Heart right ventricle (tissue), 16 donors: ENCODE measurements at regions not wholly inside any gene's neighbourhood (a gene's known extent, or its start where the extent isn't known, plus 50 kb on each side); places are given as distances from the start of the nearest gene placed in this dataset.

ENCODE experiments used
- ATAC-seq, 8 donors: fragments of 200-7000 bp; cut with Tn5 transposase; one replicate each; pipeline ENCODE4 v1.9.1; 2020; ENCODE audit warnings: mild to moderate bottlenecking in 8 of 8, moderate library complexity in 8 of 8, moderate number of reproducible peaks in 1 of 8
- DNase-seq, 2 donors: peaks; one replicate each; pipeline ENCODE4 v3.0.0-alpha.2; 2020
- H3K27ac ChIP-seq, 10 donors: fragments of 200-600 bp; sonication (generic) in 2 of 10; one replicate each; pipeline versions ENCODE4 v1.5.0 to v1.8.0; 2020 to 2022; ENCODE audit warnings: mild to moderate bottlenecking in 3 of 10
- H3K27me3 ChIP-seq, 7 donors: fragments of 200-600 bp; one replicate each; pipeline ENCODE4 v1.8.0; 2021 to 2022; ENCODE audit warnings: mild to moderate bottlenecking in 2 of 7
- H3K36me3 ChIP-seq, 9 donors: fragments of 200-600 bp; sonication (generic) in 1 of 9; one replicate each; pipeline versions ENCODE4 v1.5.0 to v1.8.0; 2020 to 2022; ENCODE audit warnings: mild to moderate bottlenecking in 2 of 9
- H3K4me1 ChIP-seq, 9 donors: fragments of 200-600 bp; sonication (generic) in 1 of 9; one replicate each; pipeline versions ENCODE4 v1.5.0 to v1.8.0; 2020 to 2022; ENCODE audit warnings: mild to moderate bottlenecking in 4 of 9
- H3K4me3 ChIP-seq, 10 donors: fragments of 200-600 bp; sonication (generic) in 2 of 10; one replicate each; pipeline versions ENCODE4 v1.5.0 to v1.8.0; 2020 to 2022; ENCODE audit warnings: mild to moderate bottlenecking in 7 of 10, moderate library complexity in 2 of 10
- H3K9me3 ChIP-seq, 11 donors: fragments of 200-600 bp in 10 of 11; sonication (generic) in 2 of 11; one replicate each; pipeline versions ENCODE4 v1.5.0 to v1.8.0; 2013 to 2022; ENCODE audit warnings: mild to moderate bottlenecking in 2 of 11, control low read depth in 1 of 11, moderate library complexity in 1 of 11
- WGBS, 2 donors: extraction: QIAGEN DNeasy Blood & Tissue Kit; methylation state at CpG; one replicate each; pipeline ENCODE4 v1.1.7; 2013; ENCODE audit warnings: inconsistent platforms in 1 of 2; 5-methylcytosine and 5-hydroxymethylcytosine counted together
- intact Hi-C, 10 donors: fragments of 100-400 bp; cut with DNase I; formaldehyde crosslinking; loops; one replicate each; pipeline versions ENCODE4 v1.11.1 to v1.14.2; 2022
- TF ChIP-seq, protein P1 (sequence below), 9 donors: fragments of 200-600 bp; sonication (generic) in 2 of 9; IDR thresholded peaks; one replicate each; pipeline versions ENCODE4 v1.5.0 to v1.8.0; 2021 to 2022; ENCODE audit warnings: antibody characterized with exemption in 9 of 9, mild to moderate bottlenecking in 5 of 9, moderate library complexity in 1 of 9
- donor health status: Arrhythmogenic right ventricular cardiomyopathy.
- donor health status: ischemic (EF 13 %, LVEDD 7.1; RV severe dilation, severe dysfunction).
- donor health status: healthy with polysubstance abuse.
- donor health status: DM: no; HTN: yes; CAD: no.
- donor health status: DM: no; HTN: no; CAD: no.
- donor health status: ischemic (EF 25% LVEDD 6.9; RV normal size, moderate dysfunction).
- donor health status: ischemic (EF 25% LVEDD 5.7; RV mildly dilated, moderate dysfunction).
- donor health status: healthy.
- donor health status: DM: yes; HTN: yes; CAD: no.
- donor health status: Ischemic cardiomyopathy.
- donor health status: ischemic (EF 35%, LVEDD 5.7; RV mildly dilated, moderate dysfunction).
- donor health status: nonischemic (EF 11% LVEDD 7.7; RV severe dilation, severe dysfunction).
- donor health status: DM: yes; HTN: yes; CAD: no.
- donor health status: PGD.
- donor health status: ischemic (EF 29% LVEDD 5.4; RV normal size, mild dysfunction).
- donor health status: nonischemic (EF 23%, LVEDD 6.1; RV moderate dilation, normal function).

DNA sequence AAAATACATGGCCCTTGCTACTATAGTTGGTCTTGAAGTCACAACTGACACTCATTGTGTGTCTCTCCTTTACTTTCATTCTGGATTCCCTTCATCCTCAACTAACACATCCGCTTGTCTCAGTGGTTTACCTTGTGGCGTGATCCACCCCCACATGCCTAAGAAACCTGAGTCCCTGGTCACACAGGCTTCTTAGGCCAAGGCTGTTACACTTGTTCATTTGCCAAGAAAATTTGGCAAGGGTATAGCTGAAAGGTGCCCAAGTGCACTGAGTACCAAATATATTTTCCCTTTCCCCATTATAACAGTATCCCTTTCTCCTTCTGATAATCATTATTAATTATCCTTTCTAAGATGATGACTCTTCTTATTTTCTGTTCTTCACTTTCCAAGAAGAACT is 207.6 kb upstream of the STAC start:
- WGBS, 2 donors = 92 to 96% methylated on average over 2 of the region's 2 CpGs
- intact Hi-C loops = no loop called here
- TF ChIP-seq, protein P1, sequence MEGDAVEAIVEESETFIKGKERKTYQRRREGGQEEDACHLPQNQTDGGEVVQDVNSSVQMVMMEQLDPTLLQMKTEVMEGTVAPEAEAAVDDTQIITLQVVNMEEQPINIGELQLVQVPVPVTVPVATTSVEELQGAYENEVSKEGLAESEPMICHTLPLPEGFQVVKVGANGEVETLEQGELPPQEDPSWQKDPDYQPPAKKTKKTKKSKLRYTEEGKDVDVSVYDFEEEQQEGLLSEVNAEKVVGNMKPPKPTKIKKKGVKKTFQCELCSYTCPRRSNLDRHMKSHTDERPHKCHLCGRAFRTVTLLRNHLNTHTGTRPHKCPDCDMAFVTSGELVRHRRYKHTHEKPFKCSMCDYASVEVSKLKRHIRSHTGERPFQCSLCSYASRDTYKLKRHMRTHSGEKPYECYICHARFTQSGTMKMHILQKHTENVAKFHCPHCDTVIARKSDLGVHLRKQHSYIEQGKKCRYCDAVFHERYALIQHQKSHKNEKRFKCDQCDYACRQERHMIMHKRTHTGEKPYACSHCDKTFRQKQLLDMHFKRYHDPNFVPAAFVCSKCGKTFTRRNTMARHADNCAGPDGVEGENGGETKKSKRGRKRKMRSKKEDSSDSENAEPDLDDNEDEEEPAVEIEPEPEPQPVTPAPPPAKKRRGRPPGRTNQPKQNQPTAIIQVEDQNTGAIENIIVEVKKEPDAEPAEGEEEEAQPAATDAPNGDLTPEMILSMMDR (IDR thresholded peaks at IDR 0.05) = no peak

DNA sequence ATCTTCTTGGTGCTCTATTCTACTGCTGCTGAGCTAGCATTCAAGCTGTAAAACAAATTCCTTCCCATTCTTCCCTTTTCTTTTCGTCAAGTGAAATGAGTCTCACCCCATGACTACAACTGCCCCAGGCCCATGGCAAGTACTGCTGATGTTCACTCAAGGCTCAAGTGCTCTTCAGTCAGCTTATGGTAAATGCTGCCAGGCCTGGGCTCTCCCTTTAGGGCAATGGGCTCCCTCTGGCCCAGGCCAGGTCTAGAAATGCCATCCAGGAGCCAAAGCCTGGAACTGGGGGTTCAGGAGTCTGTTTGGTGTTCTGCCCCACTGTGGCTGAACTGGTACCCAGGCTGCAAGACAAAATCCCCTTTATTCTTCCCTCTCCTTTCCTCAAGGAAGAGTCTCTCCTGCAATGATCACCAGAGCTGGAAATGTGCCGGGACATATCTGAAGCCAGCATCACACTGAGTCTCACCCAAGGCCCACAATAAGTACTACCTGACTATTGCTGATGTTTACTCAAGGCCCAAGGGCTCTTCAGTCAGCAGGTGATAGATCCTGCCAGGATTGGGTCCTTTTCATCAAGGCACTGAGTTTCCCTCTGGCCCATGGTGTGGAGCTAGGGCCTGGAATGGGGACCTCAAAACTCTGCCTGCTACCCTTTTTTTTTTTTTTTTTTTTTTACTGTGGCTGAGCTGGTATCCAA is 205.0 kb upstream of the STAC start:
- no peak for ATAC-seq
- Histone ChIP-seq H3K36me3 (no peaks in the 10 kb centered on the region), H3K9me3 (no peaks in the 10 kb centered on the region), H3K27ac (no peak overlapping the region), H3K4me3 (no peak overlapping the region), H3K27me3 (no peaks in the 10 kb centered on the region), H3K4me1 (no peaks in the 10 kb centered on the region)
- intact Hi-C loops = no loop called here
- DNase-seq = no peak
- 100% methylated on average over 2 of the region's 2 CpGs for WGBS, 2 donors
- TF ChIP-seq, protein P1 (IDR thresholded peaks at IDR 0.05) = no peak

More for the DNA sequence above, 207.6 kb upstream of the STAC start:
- H3K27ac ChIP-seq = no peak overlapping the region
- ATAC-seq = no peak
- no peaks in the 10 kb centered on the region for H3K27me3 ChIP-seq
- H3K9me3 ChIP-seq = no peaks in the 10 kb centered on the region
- H3K36me3 ChIP-seq = no peaks in the 10 kb centered on the region
- no peak overlapping the region for H3K4me3 ChIP-seq
- H3K4me1 ChIP-seq = no peaks in the 10 kb centered on the region
- no peak for DNase-seq

DNA sequence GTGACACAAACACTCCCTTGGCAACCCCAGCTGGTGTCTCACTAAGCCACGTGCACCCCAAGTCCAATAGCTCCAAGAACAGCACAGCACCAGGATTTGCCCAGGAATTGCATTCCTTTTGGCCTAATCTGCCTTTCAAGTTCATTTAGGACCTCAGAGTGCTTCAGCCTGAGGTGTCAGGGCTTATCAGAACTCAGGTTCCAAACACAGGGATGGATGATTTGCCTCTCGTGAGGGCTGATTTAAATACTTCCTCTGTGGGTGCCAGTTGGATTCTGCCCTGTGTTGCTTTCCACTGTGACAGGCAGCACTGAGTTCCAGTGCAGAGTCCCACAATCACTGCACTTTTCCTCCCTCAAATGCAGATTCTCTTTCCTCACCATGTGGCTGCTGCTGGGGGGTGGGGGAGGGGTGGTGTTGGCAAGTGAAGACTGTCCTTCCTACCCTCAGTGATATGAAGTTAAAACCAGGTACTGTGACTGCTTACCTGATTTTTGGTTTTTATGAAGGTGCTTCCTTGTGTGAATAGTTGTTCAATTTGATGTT is 204.3 kb upstream of the STAC start:
- Histone ChIP-seq H3K4me3 (no peak overlapping the region), H3K9me3 (no peaks in the 10 kb centered on the region), H3K4me1 (no peaks in the 10 kb centered on the region), H3K27me3 (no peaks in the 10 kb centered on the region), H3K36me3 (no peaks in the 10 kb centered on the region), H3K27ac (no peak overlapping the region)
- TF ChIP-seq, protein P1 (IDR thresholded peaks at IDR 0.05) = no peak
- DNase-seq (no peak), ATAC-seq (no peak)
- 43 to 53% methylated on average over 2 of the region's 2 CpGs for WGBS, 2 donors
- intact Hi-C loops = no loop called here

DNA sequence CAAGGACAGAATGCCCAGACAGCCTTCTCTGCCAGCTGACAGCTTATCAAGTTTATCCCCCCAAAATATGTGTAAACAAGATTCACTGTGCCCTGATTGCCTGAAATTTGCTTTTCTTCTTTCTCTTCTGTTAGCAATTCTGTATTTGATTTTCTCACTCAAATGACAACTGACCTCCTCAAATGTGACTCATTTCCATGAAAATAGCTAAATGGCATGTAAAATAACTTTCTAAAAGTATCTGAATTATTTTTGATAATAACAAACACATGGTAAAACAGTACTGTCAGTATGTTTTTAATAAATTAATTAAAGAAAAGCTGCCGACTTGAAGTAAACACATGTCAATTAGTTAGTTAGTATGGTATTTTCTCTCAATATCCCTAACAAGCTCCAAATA is 202.3 kb upstream of the STAC start:
- DNase-seq (no peak), ATAC-seq (no peak)
- WGBS, 2 donors = 87 to 91% methylated on average over 1 of the region's 1 CpG

More for the DNA sequence above, 202.3 kb upstream of the STAC start:
- Histone ChIP-seq H3K27ac (no peak overlapping the region), H3K36me3 (no peaks in the 10 kb centered on the region), H3K4me1 (no peaks in the 10 kb centered on the region), H3K4me3 (no peak overlapping the region), H3K9me3 (no peaks in the 10 kb centered on the region), H3K27me3 (no peaks in the 10 kb centered on the region)
- intact Hi-C loops = no loop called here
- TF ChIP-seq, protein P1 (IDR thresholded peaks at IDR 0.05) = no peak
